ENCODE measurements at regions not wholly inside any gene's neighbourhood (a gene's known extent, or its start where the extent isn't known, plus 50 kb on each side); places are given as distances from the start of the nearest gene placed in this dataset.
"Not testable (repeated sequence)": the region's sequence is repeated elsewhere in the genome, so short reads cannot be mapped to it uniquely, and the experiment has no call there.

- Histone ChIP-seq H3K36me3 (ENCODE audit: control insufficient read depth, insufficient read depth, low read length) (no peaks in the 10 kb centered on the region), H3K27me3 (ENCODE audit: control insufficient read depth, insufficient read depth, low read length) (no peaks in the 10 kb centered on the region), H3K4me3 (ENCODE audit: low read depth, low read length) (no peak overlapping the region)
- no peak for TF ChIP-seq CTCF (IDR thresholded peaks at IDR 0.05; ENCODE audit: insufficient read depth, low read length, poor library complexity, severe bottlenecking)
- no peak for DNase-seq (ENCODE audit: low read depth)
These were observed 319.7 kb downstream of the ADGRD1 start for GRCh38 chr12:131273291-131273845.

GRCh38 chr12:131274061-131274460 lies 320.4 kb downstream of the ADGRD1 start:
- Histone ChIP-seq H3K36me3 (ENCODE audit: control insufficient read depth, insufficient read depth, low read length) (no peaks in the 10 kb centered on the region), H3K4me3 (ENCODE audit: low read depth, low read length) (no peak overlapping the region), H3K27me3 (ENCODE audit: control insufficient read depth, insufficient read depth, low read length) (no peaks in the 10 kb centered on the region)
- DNase-seq (ENCODE audit: low read depth) = no peak
- no peak for TF ChIP-seq CTCF (IDR thresholded peaks at IDR 0.05; ENCODE audit: insufficient read depth, low read length, poor library complexity, severe bottlenecking)

- Histone ChIP-seq H3K27me3 (ENCODE audit: control insufficient read depth, insufficient read depth, low read length) (no peaks in the 10 kb centered on the region), H3K4me3 (ENCODE audit: low read depth, low read length) (no peak overlapping the region), H3K36me3 (ENCODE audit: control insufficient read depth, insufficient read depth, low read length) (no peaks in the 10 kb centered on the region)
- TF ChIP-seq CTCF (IDR thresholded peaks at IDR 0.05; ENCODE audit: insufficient read depth, low read length, poor library complexity, severe bottlenecking) = no peak
- no peak for DNase-seq (ENCODE audit: low read depth)
These were observed 321.2 kb downstream of the ADGRD1 start for GRCh38 chr12:131274906-131275305.

- Histone ChIP-seq H3K36me3 (ENCODE audit: control insufficient read depth, insufficient read depth, low read length) (no peaks in the 10 kb centered on the region), H3K4me3 (ENCODE audit: low read depth, low read length) (no peak overlapping the region), H3K27me3 (ENCODE audit: control insufficient read depth, insufficient read depth, low read length) (no peaks in the 10 kb centered on the region)
- no peak for TF ChIP-seq CTCF (IDR thresholded peaks at IDR 0.05; ENCODE audit: insufficient read depth, low read length, poor library complexity, severe bottlenecking)
- DNase-seq (ENCODE audit: low read depth) = no peak
These were observed 322.1 kb downstream of the ADGRD1 start for GRCh38 chr12:131275824-131276223.

GRCh38 chr12:131276501-131277185 lies 322.9 kb downstream of the ADGRD1 start:
- no peak for DNase-seq (ENCODE audit: low read depth)
- TF ChIP-seq CTCF (IDR thresholded peaks at IDR 0.05; ENCODE audit: insufficient read depth, low read length, poor library complexity, severe bottlenecking) = no peak

GRCh38 chr12:131277186-131278091 lies 323.7 kb downstream of the ADGRD1 start:
- H3K4me3 ChIP-seq (ENCODE audit: low read depth, low read length); DNase-seq (ENCODE audit: low read depth); H3K36me3 ChIP-seq (ENCODE audit: control insufficient read depth, insufficient read depth, low read length); H3K27me3 ChIP-seq (ENCODE audit: control insufficient read depth, insufficient read depth, low read length): not testable (repeated sequence)

More at GRCh38 chr12:131276501-131277185, 322.9 kb downstream of the ADGRD1 start:
- Histone ChIP-seq H3K36me3 (ENCODE audit: control insufficient read depth, insufficient read depth, low read length) (no peaks in the 10 kb centered on the region), H3K4me3 (ENCODE audit: low read depth, low read length) (no peak overlapping the region), H3K27me3 (ENCODE audit: control insufficient read depth, insufficient read depth, low read length) (no peaks in the 10 kb centered on the region)

- DNase-seq (ENCODE audit: low read depth); H3K27me3 ChIP-seq (ENCODE audit: control insufficient read depth, insufficient read depth, low read length); H3K4me3 ChIP-seq (ENCODE audit: low read depth, low read length); H3K36me3 ChIP-seq (ENCODE audit: control insufficient read depth, insufficient read depth, low read length): not testable (repeated sequence)
These were observed 324.9 kb downstream of the ADGRD1 start for GRCh38 chr12:131278451-131279115.
